Prostate gland (tissue), 2 donors: ENCODE measurements at regions not wholly inside any gene's neighbourhood (a gene's known extent, or its start where the extent isn't known, plus 50 kb on each side); places are given as distances from the start of the nearest gene placed in this dataset.

Experiments
- CTCF ChIP-seq, 4 experiments: fragments of 200-600 bp in 2 of 4; fragments of 450-650 bp in 2 of 4; sonication (generic) in 2 of 4; IDR thresholded peaks; 1 replicate in 3 of 4; 2 replicates in 1 of 4; pipeline ENCODE4 v1.5.1; 2016 to 2019; ENCODE audit warnings: antibody characterized with exemption in 4 of 4, mild to moderate bottlenecking in 2 of 4, moderate library complexity in 2 of 4
- POLR2A ChIP-seq: fragments of 450-650 bp; IDR thresholded peaks from one replicate; pipeline ENCODE4 v1.6.1; 2016; ENCODE audit warnings: antibody characterized with exemption, mild to moderate bottlenecking

- TF ChIP-seq CTCF (IDR thresholded peaks at IDR 0.05) = no peak
- TF ChIP-seq POLR2A = no peak
Observed at GRCh38 chr1:234826352-234826751, 216.4 kb upstream of the IRF2BP2 start.
